ENCODE measurements at regions not wholly inside any gene's neighbourhood (a gene's known extent, or its start where the extent isn't known, plus 50 kb on each side); places are given as distances from the start of the nearest gene placed in this dataset.

DNA sequence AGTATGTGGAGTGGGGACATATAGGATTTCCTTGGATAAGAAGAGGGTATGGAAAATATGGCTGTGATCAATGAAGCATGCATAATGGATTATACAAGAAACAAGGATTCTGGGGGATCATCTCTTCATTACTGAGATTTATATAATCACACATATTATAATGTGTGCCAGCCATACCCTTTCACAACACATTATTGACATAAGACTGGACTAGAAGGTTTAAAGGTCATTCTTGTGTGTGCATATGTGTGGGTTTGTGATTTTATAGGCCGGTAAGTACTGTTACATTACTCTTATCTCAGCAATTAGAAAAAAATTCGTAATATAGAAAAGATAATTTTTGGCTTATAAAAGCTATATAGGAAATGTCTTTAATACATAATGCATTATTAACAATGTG, 62.2 kb upstream of the DCC start:
- TF ChIP-seq POLR2A (IDR thresholded peaks at IDR 0.05; ENCODE audit: low read length), result no peak
- TF ChIP-seq GATA1 (IDR thresholded peaks at IDR 0.05; ENCODE audit: low read depth, low read length), result no peak
